Left lung (tissue), 4 donors: ENCODE measurements at regions not wholly inside any gene's neighbourhood (a gene's known extent, or its start where the extent isn't known, plus 50 kb on each side); places are given as distances from the start of the nearest gene placed in this dataset.
A peak's percentile ranks its signal among the peaks of the same experiment; 100 is the strongest.

Experiments used
- ATAC-seq: fragments of 200-7000 bp; cut with Tn5 transposase; one replicate; pipeline ENCODE4 v1.9.1; 2020; ENCODE audit warnings: moderate library complexity
- DNase-seq, 4 donors: peaks; one replicate each; pipeline ENCODE4 v3.0.0-alpha.2; 2013 to 2020
- H3K27ac ChIP-seq, 2 donors: fragments of 200-600 bp; sonication (generic) in 1 of 2; one replicate each; pipeline versions ENCODE4 v1.5.0 to v1.8.0; 2020 to 2021
- H3K27me3 ChIP-seq, 2 donors: fragments of 200-600 bp; sonication (generic) in 1 of 2; one replicate each; pipeline versions ENCODE4 v1.5.0 to v1.8.0; 2020 to 2021
- H3K36me3 ChIP-seq, 2 donors: fragments of 200-600 bp; sonication (generic) in 1 of 2; one replicate each; pipeline versions ENCODE4 v1.5.0 to v1.8.0; 2020 to 2021
- H3K4me1 ChIP-seq, 2 donors: fragments of 200-600 bp; one replicate each; pipeline ENCODE4 v1.8.0; 2021
- H3K4me3 ChIP-seq, 2 donors: fragments of 200-600 bp; sonication (generic) in 1 of 2; one replicate each; pipeline versions ENCODE4 v1.5.0 to v1.8.0; 2020 to 2021; ENCODE audit warnings: mild to moderate bottlenecking in 1 of 2
- H3K9me3 ChIP-seq, 2 donors: fragments of 200-600 bp; sonication (generic) in 1 of 2; one replicate each; pipeline versions ENCODE4 v1.5.0 to v1.8.0; 2020 to 2021
- intact Hi-C, 2 donors: fragments of 100-400 bp; cut with DNase I; formaldehyde crosslinking; loops; one replicate each; pipeline versions ENCODE4 v1.11.2 to v1.14.2; 2022
- TF ChIP-seq, protein P1 (sequence below), 2 donors: fragments of 200-600 bp; sonication (generic) in 1 of 2; IDR thresholded peaks; one replicate each; pipeline versions ENCODE4 v1.5.0 to v1.8.0; 2021; ENCODE audit warnings: antibody characterized with exemption in 2 of 2
- donor health status: DM: no; HTN: yes; CAD: no.
- donor health status: DM: no; HTN: no; CAD: no.

DNA sequence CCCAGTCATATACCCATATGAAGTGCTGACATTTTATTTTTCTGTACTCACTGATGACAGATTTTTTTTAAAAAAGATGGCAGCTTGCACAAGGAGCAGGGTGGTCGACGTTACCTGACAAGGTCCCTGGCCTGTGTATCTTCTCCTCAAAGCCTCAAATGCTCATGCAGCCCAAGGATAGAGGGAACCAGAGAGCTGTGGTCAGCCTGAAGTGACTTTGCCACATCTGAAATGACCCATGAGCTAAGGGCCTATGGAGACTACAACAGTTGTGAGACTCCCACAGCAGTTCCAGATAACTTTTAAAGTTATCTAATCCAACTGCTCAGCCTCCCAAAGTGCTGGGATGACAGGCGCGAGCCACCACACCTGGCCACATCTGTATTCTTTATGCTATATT is 131.1 kb downstream of the GLUL start:
- H3K4me1 ChIP-seq: peaks cover 7 to 24% of the 10 kb centered on the region in 2 donors
- ATAC-seq (no peak), DNase-seq (no peak)
- no peak overlapping the region for H3K4me3 ChIP-seq
- H3K36me3 ChIP-seq: no peaks in the 10 kb centered on the region
- intact Hi-C loops: no loop called here
- H3K27ac ChIP-seq: peak overlapping the region in 1 of 2 donors; percentile 88
- TF ChIP-seq, protein P1, sequence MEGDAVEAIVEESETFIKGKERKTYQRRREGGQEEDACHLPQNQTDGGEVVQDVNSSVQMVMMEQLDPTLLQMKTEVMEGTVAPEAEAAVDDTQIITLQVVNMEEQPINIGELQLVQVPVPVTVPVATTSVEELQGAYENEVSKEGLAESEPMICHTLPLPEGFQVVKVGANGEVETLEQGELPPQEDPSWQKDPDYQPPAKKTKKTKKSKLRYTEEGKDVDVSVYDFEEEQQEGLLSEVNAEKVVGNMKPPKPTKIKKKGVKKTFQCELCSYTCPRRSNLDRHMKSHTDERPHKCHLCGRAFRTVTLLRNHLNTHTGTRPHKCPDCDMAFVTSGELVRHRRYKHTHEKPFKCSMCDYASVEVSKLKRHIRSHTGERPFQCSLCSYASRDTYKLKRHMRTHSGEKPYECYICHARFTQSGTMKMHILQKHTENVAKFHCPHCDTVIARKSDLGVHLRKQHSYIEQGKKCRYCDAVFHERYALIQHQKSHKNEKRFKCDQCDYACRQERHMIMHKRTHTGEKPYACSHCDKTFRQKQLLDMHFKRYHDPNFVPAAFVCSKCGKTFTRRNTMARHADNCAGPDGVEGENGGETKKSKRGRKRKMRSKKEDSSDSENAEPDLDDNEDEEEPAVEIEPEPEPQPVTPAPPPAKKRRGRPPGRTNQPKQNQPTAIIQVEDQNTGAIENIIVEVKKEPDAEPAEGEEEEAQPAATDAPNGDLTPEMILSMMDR (IDR thresholded peaks at IDR 0.05): no peak
- no peaks in the 10 kb centered on the region for H3K27me3 ChIP-seq
- no peaks in the 10 kb centered on the region for H3K9me3 ChIP-seq

- H3K4me3 ChIP-seq: no peak overlapping the region
- no peaks in the 10 kb centered on the region for H3K27me3 ChIP-seq
- peak overlapping the region in 1 of 2 donors; percentile 88 for H3K27ac ChIP-seq
- no peaks in the 10 kb centered on the region for H3K36me3 ChIP-seq
- H3K9me3 ChIP-seq: no peaks in the 10 kb centered on the region
- intact Hi-C loops: no loop called here
- TF ChIP-seq, protein P1 (IDR thresholded peaks at IDR 0.05): no peak
- no peak for DNase-seq
- no peak for ATAC-seq
- H3K4me1 ChIP-seq: peaks cover 7 to 24% of the 10 kb centered on the region in 2 donors
These were observed 131.6 kb downstream of the GLUL start for GRCh38 chr1:182259968-182260367.

DNA sequence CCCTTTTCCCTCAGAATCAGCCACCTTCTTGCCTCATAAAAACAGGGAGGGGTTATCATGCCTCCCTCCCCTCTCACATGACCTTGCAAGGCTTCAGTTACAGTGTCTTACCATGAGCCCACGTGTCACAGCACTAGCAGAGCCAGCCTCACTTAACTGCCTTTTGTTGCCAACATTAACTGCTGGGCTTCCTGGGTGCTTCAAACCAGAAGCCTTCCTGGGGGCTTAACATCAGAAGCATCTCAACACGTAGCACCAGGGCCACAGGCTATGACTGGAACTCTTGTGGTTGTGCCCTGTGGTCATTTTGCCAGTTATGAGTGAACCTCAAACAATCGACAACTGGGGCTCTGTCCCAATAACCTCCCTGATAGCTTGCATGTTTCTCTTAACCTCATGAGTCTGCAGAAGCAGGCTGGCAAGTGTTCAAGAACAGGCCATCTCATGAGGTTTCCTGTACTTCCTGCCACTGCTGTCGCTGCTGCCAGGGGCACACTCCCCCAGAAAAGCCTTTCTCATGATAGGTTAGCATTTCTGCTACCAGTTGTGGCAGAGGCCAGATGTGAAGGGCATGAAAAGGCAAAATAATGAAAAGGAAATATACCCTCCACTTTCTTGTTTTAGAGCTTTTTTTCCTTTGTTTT is 132.2 kb downstream of the GLUL start:
- peak; percentile 82 for ATAC-seq
- Histone ChIP-seq H3K36me3 (no peaks in the 10 kb centered on the region), H3K27me3 (no peaks in the 10 kb centered on the region), H3K27ac (peak overlapping the region in 1 of 2 donors; percentile 88), H3K4me1 (peaks cover 7 to 24% of the 10 kb centered on the region in 2 donors), H3K4me3 (no peak overlapping the region), H3K9me3 (no peaks in the 10 kb centered on the region)
- DNase-seq: peak in 3 of 4 donors; percentile 16 to 68 (median 61)
- TF ChIP-seq, protein P1 (IDR thresholded peaks at IDR 0.05): no peak
- intact Hi-C loops: no loop called here

DNA sequence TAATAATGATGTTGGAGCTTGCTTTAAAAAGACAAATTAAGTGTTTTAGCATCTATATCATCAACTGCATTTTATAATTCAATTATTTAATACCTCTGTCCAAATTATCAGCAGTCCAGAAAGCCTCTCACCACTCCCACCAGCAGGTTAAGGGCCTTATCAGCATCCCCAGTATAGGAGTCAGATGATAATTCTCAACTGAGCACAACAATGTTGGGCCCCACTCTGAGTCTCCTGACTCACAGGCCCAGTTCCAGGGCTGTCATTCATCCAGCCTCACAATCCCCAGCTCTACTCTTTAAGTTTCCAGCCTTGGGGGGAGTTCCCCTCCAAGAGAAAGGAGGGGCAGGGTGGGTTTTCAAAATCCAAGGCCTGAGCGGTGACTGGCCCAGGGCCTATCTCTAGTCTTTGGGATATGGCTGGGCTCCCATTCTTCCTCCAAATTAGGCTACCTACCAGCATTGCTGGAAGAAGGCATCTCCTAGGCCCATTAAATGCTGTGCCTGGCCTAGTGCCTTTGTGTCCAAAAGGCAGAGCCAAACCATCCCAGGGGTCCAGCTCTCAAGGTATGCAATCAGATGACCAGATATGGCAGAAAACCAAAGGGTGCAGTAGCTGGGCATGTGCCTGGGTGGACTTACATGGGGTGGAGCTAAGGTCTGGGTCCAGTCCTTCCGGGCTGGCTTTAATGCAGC is 134.1 kb downstream of the GLUL start:
- intact Hi-C loops: no loop called here
- Histone ChIP-seq H3K27me3 (no peaks in the 10 kb centered on the region), H3K27ac (no peak overlapping the region), H3K4me3 (no peak overlapping the region), H3K9me3 (no peaks in the 10 kb centered on the region), H3K4me1 (peaks cover 7 to 22% of the 10 kb centered on the region in 2 donors), H3K36me3 (no peaks in the 10 kb centered on the region)
- TF ChIP-seq, protein P1 (IDR thresholded peaks at IDR 0.05): no peak
- no peak for ATAC-seq
- DNase-seq: no peak

- ATAC-seq (no peak), DNase-seq (no peak)
- TF ChIP-seq, protein P1 (IDR thresholded peaks at IDR 0.05): no peak
- intact Hi-C loops: no loop called here
- Histone ChIP-seq H3K4me3 (no peak overlapping the region), H3K4me1 (peaks cover 7 to 17% of the 10 kb centered on the region in 2 donors), H3K27me3 (no peaks in the 10 kb centered on the region), H3K36me3 (no peaks in the 10 kb centered on the region), H3K27ac (no peak overlapping the region), H3K9me3 (no peaks in the 10 kb centered on the region)
These were observed 134.7 kb downstream of the GLUL start for GRCh38 chr1:182256931-182257330.
